ENCODE measurements at regions not wholly inside any gene's neighbourhood (a gene's known extent, or its start where the extent isn't known, plus 50 kb on each side); places are given as distances from the start of the nearest gene placed in this dataset.

GRCh38 chr2:188850786-188851185, 123.4 kb upstream of the COL3A1 start:
- no peak for TF ChIP-seq CTCF (conservative IDR thresholded peaks at IDR 0.05)

DNA sequence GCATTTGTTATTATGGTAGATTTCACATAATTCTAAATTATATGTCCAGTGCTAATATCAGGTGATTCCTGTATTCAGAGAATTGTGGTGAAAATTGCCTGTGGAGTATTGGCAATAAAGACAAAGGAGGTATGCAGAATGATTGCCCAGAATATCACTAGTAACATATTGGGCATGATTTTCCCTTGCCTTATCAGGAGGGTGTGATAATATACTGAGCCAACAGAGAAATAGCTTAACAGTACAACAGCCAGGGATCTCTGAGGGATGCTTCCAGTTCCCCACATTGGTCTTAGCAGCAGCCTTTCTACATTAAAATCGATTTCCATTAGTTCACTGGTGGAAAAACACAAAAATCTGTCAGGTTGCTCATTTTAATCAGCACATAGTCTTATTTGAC, 122.9 kb upstream of the COL3A1 start:
- TF ChIP-seq CTCF (conservative IDR thresholded peaks at IDR 0.05), result no peak
- no peak overlapping the region for H3K27ac ChIP-seq

More at GRCh38 chr2:188850786-188851185, 123.4 kb upstream of the COL3A1 start:
- H3K27ac ChIP-seq, result no peak overlapping the region

DNA sequence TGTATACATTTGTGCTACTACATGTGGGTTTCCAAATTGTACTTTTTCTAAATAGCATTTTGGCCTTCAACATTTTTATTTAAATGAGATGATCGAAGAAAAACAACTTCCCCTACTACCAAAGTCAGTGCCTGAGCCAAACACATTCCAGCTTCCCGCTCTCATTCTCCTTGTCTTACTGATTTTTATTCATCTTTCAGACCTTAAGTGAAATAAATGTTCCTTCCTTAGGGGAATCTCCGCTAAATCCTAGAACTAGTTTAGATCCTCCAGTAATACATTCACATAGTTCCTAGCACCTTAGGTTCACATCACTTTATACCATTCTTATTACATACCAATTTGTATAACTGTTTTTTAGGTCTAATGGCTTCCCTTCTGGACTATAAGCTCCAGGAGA, 122.3 kb upstream of the COL3A1 start:
- no peak for TF ChIP-seq CTCF (conservative IDR thresholded peaks at IDR 0.05)
- no peak overlapping the region for H3K27ac ChIP-seq

DNA sequence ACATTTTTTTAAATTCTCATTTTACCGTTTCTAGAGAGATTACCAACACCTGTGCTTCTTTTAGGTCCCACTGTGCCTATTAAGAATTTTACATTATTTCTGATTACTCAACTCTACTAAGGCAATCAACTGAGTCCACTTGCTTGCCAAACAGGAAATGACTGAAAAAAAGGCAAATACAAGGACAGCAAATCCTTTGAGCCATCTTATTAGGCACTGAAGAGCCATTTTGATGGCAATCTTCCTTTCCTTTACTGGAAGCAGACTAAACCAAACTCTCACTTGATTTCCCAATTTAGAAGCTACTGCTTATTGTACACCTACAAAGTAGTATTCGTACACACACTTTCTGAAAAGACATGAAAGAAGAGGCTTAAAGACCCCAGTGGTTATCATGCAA, 121.4 kb upstream of the COL3A1 start:
- H3K27ac ChIP-seq, result no peak overlapping the region
- TF ChIP-seq CTCF (conservative IDR thresholded peaks at IDR 0.05), result no peak

- TF ChIP-seq CTCF (conservative IDR thresholded peaks at IDR 0.05), result no peak
- no peak overlapping the region for H3K27ac ChIP-seq
Observed at GRCh38 chr2:188853307-188853706, 120.9 kb upstream of the COL3A1 start.

- no peak overlapping the region for H3K27ac ChIP-seq
- no peak for TF ChIP-seq CTCF (conservative IDR thresholded peaks at IDR 0.05)
Observed at GRCh38 chr2:188865681-188866080, 108.5 kb upstream of the COL3A1 start.

- H3K27ac ChIP-seq, result no peak overlapping the region
- no peak for TF ChIP-seq CTCF (conservative IDR thresholded peaks at IDR 0.05)
Observed at GRCh38 chr2:188869550-188869949, 104.6 kb upstream of the COL3A1 start.

GRCh38 chr2:188870289-188870688, 103.9 kb upstream of the COL3A1 start:
- no peak overlapping the region for H3K27ac ChIP-seq
- TF ChIP-seq CTCF (conservative IDR thresholded peaks at IDR 0.05), result no peak
